ENCODE measurements at regions not wholly inside any gene's neighbourhood (a gene's known extent, or its start where the extent isn't known, plus 50 kb on each side); places are given as distances from the start of the nearest gene placed in this dataset.

- in situ Hi-C loops (cut with HindIII; ENCODE audit: low sequenced_read_pairs), result no loop called here
- no peak overlapping the region for H3K4me3 ChIP-seq (ENCODE audit: low read depth, low read length)
- no peak for DNase-seq (ENCODE audit: low read depth)
- TF ChIP-seq CTCF (IDR thresholded peaks at IDR 0.05; ENCODE audit: low read depth, low read length, missing control alignments), result no peak
Observed at GRCh38 chr5:3175416-3175815, 420.2 kb upstream of the IRX1 start.

- in situ Hi-C loops (cut with HindIII; ENCODE audit: low sequenced_read_pairs), result no loop called here
- no peak for TF ChIP-seq CTCF (IDR thresholded peaks at IDR 0.05; ENCODE audit: low read depth, low read length, missing control alignments)
- DNase-seq (ENCODE audit: low read depth), result no peak
- no peak overlapping the region for H3K4me3 ChIP-seq (ENCODE audit: low read depth, low read length)
Observed at GRCh38 chr5:3167473-3167872, 416.0 kb upstream of the IRX2 start.

- no peak for TF ChIP-seq CTCF (IDR thresholded peaks at IDR 0.05; ENCODE audit: low read depth, low read length, missing control alignments)
- no peak for DNase-seq (ENCODE audit: low read depth)
- in situ Hi-C loops (cut with HindIII; ENCODE audit: low sequenced_read_pairs), result no loop called here
- no peak overlapping the region for H3K4me3 ChIP-seq (ENCODE audit: low read depth, low read length)
Observed at GRCh38 chr5:3163626-3164025, 412.1 kb upstream of the IRX2 start.

- no peak overlapping the region for H3K4me3 ChIP-seq (ENCODE audit: low read depth, low read length)
- in situ Hi-C loops (cut with HindIII; ENCODE audit: low sequenced_read_pairs), result no loop called here
- DNase-seq (ENCODE audit: low read depth), result no peak
- no peak for TF ChIP-seq CTCF (IDR thresholded peaks at IDR 0.05; ENCODE audit: low read depth, low read length, missing control alignments)
Observed at GRCh38 chr5:3161672-3162071, 410.2 kb upstream of the IRX2 start.

- TF ChIP-seq CTCF (IDR thresholded peaks at IDR 0.05; ENCODE audit: low read depth, low read length, missing control alignments), result no peak
- no peak for DNase-seq (ENCODE audit: low read depth)
- no peak overlapping the region for H3K4me3 ChIP-seq (ENCODE audit: low read depth, low read length)
- in situ Hi-C loops (cut with HindIII; ENCODE audit: low sequenced_read_pairs), result no loop called here
Observed at GRCh38 chr5:3157214-3157613, 405.7 kb upstream of the IRX2 start.

GRCh38 chr5:3155717-3156116, 404.2 kb upstream of the IRX2 start:
- H3K4me3 ChIP-seq (ENCODE audit: low read depth, low read length), result no peak overlapping the region
- no peak for DNase-seq (ENCODE audit: low read depth)
- in situ Hi-C loops (cut with HindIII; ENCODE audit: low sequenced_read_pairs), result no loop called here
- TF ChIP-seq CTCF (IDR thresholded peaks at IDR 0.05; ENCODE audit: low read depth, low read length, missing control alignments), result no peak

GRCh38 chr5:3155046-3155445, 403.6 kb upstream of the IRX2 start:
- in situ Hi-C loops (cut with HindIII; ENCODE audit: low sequenced_read_pairs), result no loop called here
- no peak overlapping the region for H3K4me3 ChIP-seq (ENCODE audit: low read depth, low read length)
- TF ChIP-seq CTCF (IDR thresholded peaks at IDR 0.05; ENCODE audit: low read depth, low read length, missing control alignments), result no peak
- no peak for DNase-seq (ENCODE audit: low read depth)

Data from astrocyte of the cerebellum (primary cell).